IPS-NIHi7 (cell line): ENCODE measurements at regions not wholly inside any gene's neighbourhood (a gene's known extent, or its start where the extent isn't known, plus 50 kb on each side); places are given as distances from the start of the nearest gene placed in this dataset.

ENCODE experiments used
- DNase-seq: peaks from one replicate; pipeline ENCODE4 v3.0.0; 2012; ENCODE audit warnings: mixed read lengths; ENCODE audit errors: extremely low spot score

DNA sequence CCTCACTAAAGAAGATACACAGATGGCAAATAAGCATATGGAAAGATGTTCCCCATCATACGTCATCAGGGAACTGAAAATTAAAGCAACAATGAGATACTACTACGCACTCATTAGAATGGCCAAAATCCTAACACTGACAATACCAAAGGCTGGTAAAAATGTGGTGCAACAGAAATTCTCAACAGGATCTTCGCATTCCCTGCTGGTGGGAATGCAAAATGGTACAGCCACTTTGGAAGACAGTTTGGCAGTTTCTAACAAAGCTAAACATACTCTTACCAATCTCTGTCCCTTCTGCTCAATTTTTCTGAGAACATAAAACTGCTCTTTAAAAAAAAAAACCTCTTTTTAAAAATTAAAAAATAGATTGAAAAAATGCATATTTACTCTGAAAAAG lies 300.2 kb downstream of the FBXW7 start:
- no peak for DNase-seq

GRCh38 chr4:152234571-152234970 lies 301.3 kb downstream of the FBXW7 start:
- no peak for DNase-seq

DNA sequence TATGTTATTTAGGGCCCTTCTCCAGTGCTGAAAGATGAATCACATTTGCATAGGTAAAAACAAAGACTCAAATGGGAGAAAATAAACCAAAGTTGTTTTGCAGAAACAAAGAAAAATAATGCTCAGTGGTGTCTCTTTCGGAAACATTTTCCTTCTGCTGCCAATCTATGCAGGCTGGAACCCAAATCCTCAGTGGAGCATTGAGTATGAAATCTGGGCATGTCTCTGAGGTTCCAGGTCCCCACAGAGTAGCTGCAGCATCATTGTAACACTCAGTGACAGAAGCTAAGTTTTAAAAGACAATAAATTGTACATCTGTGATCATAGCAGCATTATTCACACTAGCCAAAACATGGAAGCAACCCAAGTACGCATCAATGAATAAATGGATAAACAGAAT lies 303.6 kb downstream of the FBXW7 start:
- no peak for DNase-seq

DNA sequence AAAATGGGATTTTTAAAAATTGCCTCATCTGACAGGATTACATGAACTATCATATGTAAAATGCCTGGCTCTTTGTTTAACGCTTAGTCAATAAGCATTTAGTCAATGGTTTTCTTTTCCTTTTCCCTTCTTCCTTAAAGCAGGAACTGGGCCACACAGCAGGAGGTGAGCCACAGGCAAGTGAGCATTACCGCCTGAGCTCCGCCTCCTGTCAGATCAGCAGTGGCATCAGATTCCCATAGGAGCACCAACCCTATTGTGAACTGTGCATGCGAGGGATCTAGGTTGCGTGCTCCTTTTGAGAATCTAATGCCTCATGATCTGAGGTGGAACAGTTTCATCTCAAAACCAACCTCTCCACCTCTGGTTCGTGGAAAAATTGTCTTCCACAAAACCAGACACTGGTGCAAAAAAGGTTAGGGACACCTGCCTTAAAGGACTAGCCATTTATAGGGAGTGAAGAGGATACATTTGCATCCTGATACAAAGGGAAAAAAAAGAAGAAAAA lies 306.1 kb downstream of the FBXW7 start:
- DNase-seq = no peak

DNA sequence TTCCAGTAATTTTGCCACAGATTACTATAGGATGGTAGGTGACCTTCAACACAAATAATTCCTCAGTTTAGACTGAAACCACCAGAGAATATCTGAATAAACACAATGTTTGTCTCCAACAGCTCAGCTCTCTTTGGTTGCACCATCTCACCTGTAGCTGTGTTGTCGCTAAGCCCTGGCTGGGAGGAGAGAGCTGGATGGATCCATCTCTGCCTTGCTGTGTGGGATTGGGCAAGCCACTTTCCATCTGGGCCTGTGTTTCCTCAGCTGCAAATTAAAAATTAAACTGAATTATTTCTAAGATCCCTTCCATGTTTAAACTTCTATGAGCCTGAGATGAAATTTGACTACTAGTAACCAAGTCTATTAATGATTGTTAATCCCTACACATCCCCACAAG lies 310.2 kb downstream of the FBXW7 start:
- no peak for DNase-seq

DNA sequence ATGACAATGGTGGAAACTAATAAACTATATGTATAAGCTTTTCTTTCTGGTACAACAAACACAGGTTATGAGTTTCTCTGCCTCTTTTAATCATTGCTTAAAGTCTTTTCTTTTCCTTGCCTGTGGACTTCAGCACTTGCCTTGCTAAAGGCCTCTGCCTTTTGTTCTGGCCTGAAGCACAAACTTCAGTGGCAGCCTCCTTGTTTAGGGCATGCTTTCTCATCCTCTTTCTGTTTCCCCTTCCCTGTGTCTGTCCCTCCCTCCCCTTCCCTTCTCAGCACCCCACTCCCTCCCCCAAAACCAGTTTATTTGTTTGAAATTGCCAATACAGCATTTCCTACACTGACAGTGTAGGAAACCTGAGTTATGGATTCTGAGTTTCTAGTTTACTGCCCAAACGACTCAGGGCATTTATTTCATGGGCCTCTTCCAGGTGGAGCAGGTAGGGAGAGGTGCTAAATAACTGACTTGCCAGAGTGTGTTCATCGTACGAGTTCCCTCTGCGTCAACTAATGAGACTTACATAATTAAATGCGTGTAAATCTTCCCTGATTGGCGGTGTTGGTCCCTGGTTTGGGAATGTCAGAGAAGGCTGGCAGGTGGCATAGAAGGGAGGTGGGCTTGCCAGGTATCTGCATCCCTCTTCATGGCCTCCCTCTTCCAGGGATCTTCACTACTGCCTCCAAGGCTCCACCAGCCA lies 311.0 kb downstream of the FBXW7 start:
- DNase-seq = no peak

GRCh38 chr4:152224223-152224622 lies 311.7 kb downstream of the FBXW7 start:
- no peak for DNase-seq

DNA sequence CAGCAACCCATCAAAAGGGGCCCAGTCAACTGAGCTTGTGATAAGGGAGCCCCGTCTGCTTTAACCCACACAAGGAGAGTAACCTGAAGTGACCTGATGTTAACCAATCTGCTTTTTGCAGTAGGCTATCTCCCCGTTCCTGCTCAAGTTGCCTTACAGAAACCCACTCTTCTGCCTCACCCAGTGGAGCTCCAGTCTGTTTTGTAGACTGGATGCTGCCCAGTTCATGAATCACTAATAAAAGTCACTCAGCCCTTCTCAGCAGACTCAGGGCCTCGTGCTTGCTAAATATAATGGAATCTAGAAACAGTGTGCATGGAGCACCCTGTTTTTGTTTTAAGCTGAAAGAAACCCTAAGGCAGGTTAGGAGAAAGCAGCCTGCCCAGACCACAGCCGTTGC lies 312.3 kb downstream of the FBXW7 start:
- DNase-seq = no peak

DNA sequence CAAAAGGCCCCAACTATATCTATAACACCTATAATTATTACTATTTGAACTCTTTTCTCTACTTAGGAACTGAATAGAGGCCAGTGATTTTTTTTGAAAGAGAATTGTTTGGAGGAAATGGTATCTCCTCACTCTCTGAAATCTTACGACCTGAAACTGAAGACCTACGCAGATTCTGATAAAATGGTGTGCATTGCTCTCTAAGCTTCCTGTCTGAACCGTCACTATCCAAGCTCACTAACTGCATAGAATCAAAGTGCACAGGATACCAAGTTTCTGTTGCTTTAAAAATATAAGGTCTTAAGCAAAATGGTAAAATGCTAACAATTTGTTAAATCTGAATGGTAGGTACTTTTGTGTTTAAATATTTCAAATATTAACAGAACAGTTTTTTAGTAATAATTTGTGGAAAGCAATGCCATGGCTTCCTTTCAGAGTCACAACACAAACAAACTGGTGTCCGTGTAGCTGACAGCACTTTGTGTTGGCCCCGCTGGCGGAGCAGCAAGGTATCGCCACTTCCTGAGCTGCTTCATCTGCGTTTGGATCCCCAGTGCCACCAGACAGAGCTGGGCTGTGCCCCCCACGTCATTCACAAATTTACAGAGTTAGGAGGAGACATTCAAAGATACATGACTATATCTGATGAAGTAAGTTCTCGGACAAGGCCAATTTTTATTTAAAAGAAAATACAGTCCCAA lies 313.9 kb downstream of the FBXW7 start:
- no peak for DNase-seq

DNA sequence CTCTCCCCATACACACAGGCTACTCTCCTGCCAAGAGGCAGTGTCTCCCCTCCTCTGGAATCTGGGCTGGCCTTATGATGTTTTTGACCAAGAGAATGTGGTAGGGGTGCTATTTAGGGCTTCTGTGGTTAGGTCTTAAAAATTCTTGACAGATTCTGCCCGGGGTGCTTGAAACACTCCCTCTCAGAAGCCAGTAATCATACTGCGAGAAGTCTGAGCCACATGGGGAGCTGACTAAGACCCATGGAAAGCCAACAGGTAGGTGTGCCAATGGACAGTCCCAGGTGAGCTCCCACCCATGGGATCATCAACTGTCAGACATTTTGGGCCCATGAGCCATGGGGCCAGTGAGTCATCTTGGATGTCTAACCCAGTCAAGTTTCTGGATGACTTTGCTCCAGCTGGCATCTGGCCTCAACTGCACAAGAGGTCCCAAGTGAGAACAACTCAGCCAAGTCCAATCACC lies 315.7 kb downstream of the FBXW7 start:
- no peak for DNase-seq

GRCh38 chr4:152218576-152218975 lies 317.3 kb downstream of the FBXW7 start:
- no peak for DNase-seq

DNA sequence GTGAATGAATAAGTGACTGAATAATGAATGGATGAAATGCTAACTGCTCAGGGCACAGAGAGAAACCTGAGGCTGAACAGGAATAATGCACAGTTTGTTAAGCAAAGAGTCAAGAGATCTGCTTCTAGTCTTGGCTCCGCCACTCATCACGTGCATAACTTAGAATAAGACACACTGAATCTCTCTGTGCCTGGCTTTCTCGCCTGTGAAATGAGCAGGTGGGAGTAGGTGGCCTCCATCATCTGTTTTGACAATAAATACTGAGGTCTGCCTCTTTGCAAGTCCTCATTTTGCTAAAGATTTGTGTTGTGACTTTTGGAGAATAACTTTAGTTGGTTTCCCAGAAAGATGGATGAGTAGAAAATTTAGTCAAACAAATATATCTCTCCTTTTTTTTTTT lies 318.0 kb downstream of the FBXW7 start:
- DNase-seq = no peak

- no peak for DNase-seq
These were observed 323.8 kb downstream of the FBXW7 start for GRCh38 chr4:152211936-152212653.

DNA sequence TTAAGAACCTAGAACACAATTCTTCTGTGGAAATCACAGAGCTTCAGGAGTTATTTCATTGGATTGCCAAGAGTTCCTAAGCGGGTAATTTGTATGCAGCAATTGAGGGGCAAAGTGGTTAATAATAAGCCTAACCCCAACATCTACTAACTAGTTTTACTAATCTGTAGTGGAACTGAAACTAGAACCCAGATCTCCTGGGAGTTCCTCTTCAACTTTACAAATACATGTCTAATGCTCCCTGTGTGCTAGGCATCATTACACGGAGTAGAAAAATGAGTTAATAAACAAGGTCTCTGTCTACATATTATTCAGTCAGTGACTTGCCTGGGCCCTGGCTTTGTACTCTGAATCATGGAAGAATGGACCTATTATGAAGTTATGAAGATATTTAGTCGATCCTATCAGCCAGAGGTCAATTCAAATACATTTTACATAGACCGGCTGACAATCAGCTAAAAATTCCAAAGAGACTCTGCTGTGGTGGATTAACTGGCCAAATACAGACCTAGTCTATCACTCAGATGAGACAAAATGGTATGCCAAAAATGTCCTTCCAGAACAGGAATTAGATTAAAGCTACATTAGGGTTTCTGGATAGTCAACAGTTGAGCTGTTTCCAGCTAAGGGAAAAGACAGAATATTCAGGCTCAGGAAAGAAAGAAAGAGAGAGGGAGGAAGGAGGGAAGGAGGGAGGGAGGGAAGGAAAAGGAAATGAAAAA lies 326.0 kb downstream of the FBXW7 start:
- no peak for DNase-seq

DNA sequence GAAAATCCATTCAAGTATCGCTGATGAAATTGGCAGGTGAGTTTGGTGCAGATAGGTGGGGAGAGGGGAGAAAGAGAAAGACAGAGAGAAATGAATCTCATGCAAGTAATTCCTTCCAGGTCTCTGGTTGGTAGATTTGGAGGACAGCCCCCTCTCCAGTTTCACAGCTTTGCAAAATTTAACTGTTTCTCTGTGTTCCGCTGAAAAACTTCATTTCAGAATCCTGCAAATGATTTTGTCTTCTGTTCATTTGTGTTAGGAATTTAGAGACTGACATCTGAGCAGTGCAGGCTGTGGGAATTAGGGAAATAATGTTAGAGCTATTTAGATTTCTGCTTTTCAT lies 328.5 kb downstream of the FBXW7 start:
- DNase-seq = no peak

DNA sequence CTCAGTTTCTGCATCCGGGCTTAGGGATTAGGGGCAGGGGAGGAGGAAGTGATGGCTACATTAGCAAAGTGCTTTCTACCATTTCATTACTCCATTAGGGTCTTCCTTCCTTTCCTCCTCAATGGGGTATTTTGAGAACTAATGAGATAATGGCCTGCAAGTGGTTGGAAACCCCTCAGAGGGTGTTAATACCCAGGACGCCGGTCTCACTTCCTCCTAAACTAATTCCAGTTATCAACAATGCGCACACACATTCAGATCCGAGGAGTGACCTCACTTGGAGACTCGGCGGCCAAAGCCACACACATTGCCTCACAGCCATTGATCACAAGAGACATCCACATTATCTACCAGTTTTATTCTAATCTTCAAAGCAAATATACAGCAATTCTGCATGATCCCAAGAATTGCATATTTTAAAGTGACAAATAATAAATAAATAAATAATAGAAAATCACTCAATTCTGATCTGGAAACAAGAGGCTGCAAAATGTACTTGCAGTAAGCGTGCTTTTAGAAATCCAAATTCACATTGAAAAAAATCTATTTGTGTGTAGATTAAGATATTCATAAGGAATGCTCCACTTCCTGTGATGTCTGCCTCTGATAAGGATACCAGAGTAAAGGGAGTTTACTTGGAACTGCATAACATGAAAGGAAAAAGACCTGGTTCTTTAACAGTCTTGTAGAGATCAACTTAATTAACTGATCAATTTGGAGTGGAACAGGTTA lies 329.1 kb downstream of the FBXW7 start:
- no peak for DNase-seq

DNA sequence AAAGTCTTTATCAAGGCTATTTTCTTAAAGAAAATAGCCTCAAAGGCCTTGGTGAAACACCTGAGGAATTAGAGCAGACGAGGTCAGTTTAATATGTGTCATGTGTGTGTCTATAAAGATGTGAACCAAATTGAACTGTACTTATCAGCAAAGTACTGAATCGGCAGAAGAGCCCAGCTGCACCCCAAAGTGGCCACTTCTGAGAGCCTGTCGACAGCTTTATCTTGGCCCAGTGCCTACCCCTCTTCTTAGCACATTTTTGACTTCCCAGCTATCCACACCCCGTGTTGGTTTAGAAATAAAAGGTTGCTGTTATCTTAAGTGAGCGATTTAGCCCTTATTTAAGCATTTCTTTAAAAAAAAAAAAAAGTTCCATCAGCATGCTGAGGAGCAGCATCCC lies 329.7 kb downstream of the FBXW7 start:
- DNase-seq = no peak

DNA sequence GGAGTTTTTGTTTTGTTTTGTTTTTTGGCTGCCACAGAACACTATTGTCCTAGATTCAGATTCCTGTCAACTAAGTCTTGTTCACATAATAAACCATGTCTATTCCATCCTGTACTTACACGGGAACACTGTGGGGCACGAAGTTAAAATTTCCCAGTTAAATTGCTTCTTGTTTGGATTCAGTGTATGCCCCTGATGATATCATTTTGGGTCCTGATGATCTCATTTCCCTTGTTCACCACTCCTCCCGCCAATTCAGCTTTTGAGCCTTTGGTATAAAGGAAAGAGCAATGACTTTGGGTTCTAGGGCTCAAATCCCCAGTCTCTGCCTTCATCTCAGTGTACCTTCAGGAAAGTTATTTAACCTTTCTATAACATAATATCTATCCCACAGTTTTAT lies 333.5 kb downstream of the FBXW7 start:
- DNase-seq = no peak

DNA sequence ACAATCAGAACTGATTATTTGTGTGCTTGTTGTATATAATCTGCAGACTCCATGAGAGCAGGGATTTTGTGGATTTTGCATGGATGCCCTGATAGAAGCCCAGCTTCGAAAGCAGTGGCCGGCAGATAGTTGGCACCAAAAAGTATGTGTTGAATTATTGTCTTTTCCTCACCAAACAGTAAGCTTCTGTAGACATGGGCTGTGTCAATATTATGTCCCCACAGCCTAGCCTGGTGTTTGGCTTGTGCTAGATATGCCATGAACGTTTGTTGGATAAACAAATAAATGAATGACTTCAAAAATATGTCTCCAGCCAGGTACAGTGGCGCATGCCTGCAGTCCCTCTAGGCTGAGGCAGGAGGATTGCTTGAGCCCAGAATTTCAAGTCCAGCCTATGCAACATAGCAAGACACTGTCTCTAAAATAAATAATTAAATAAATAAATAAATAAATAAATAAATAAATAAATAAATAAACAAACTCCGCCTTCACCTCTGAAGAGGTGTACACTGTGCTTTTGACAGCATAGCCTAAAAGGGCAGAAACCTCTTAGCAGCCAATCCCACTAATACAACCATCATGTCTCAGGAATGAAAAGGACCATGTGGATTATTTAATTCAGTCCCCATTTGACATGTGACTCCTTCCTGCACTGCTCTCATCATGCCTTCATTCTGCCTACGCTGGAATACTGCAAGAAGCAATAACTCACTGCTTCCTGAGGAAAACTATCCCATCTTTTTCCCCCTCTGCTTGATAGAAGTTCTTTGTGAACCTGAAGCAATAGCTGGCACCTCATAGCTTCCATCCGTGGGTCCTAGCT lies 335.2 kb downstream of the FBXW7 start:
- DNase-seq = no peak

DNA sequence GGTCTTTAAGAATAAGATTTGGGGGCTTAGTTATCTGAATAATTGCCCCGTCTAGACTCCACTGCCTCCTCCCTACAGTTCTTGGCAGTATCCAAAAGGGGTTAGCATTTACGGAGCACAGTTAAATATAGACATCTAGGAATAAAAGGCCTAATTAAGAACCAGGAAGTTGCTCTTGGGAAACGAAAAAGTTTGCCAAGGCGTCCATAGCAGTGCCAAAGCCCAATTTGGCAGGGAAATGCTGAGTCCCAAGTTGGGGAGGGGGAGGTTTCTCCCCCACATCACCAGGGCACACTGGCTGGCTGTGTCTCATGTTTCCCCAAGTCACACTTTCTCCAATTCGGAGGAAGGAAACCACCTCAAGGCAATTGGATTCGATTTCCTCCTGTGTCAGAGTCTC lies 338.7 kb downstream of the FBXW7 start:
- DNase-seq = no peak

DNA sequence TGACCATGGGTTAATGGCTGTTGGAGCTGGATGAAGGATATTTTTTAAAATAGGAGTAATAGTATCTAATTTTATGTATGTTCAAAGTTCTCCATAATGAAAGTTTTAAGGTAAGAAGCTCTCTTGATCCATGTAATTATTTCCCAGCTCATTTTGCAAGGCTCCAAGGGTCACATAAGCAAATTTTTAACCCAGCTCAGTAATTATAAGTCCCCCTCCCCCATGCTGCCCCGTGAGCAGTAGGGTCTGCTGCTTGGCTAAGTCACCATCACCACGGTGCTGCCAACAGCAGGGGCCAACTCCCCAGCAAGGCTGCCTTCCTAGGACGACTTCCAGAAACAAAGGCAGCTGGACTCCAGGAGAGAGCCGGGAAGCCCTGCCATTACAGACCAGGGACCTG lies 340.0 kb downstream of the FBXW7 start:
- no peak for DNase-seq
